ENCODE measurements at regions not wholly inside any gene's neighbourhood (a gene's known extent, or its start where the extent isn't known, plus 50 kb on each side); places are given as distances from the start of the nearest gene placed in this dataset.

GRCh38 chr4:181987392-181987791 lies 255.8 kb upstream of the TENM3 start:
- no peak for TF ChIP-seq CTCF (conservative IDR thresholded peaks at IDR 0.05; ENCODE audit: low read depth, low read length)
- no peak for TF ChIP-seq MXI1 (IDR thresholded peaks at IDR 0.05; ENCODE audit: borderline replicate concordance, low read depth, low read length)

Data from IMR-90 (cell line).